SK-N-MC (cell line): ENCODE measurements at regions not wholly inside any gene's neighbourhood (a gene's known extent, or its start where the extent isn't known, plus 50 kb on each side); places are given as distances from the start of the nearest gene placed in this dataset.

Experiments used
- EZH2 ChIP-seq: fragments of 200-600 bp; sonication (generic); IDR thresholded peaks from one replicate; pipeline ENCODE4 v1.6.1; 2017; ENCODE audit warnings: antibody characterized with exemption
- FOXP2 ChIP-seq: optimal IDR thresholded peaks from 2 replicates; pipeline ENCODE3; 2011; ENCODE audit warnings: mild to moderate bottlenecking, moderate library complexity; ENCODE audit not compliant: insufficient read depth; ENCODE audit errors: extremely low read length, control extremely low read depth
- POLR2AphosphoS5 ChIP-seq: IDR thresholded peaks from 2 replicates; pipeline ENCODE4 v1.6.1; 2012; ENCODE audit warnings: mild to moderate bottlenecking, low read depth, low read length, borderline replicate concordance

- TF ChIP-seq EZH2 (no peak), POLR2AphosphoS5 (no peak), FOXP2 (no peak)
Measured at GRCh38 chr2:222355860-222356259, 57.1 kb upstream of the PAX3 start.
